SU-DHL-6 (cell line): ENCODE measurements at regions not wholly inside any gene's neighbourhood (a gene's known extent, or its start where the extent isn't known, plus 50 kb on each side); places are given as distances from the start of the nearest gene placed in this dataset.

Experiments used
- H2AFZ ChIP-seq: fragments of 200-600 bp; sonication (generic); 2 replicates; pipeline ENCODE4 v1.6.1; 2014; ENCODE audit warnings: low read depth, mild to moderate bottlenecking, moderate library complexity, mixed read lengths, antibody characterized with exemption, low read length; ENCODE audit not compliant: severe bottlenecking
- H3F3A ChIP-seq: fragments of 200-600 bp; shearing (Covaris generic); 2 replicates; pipeline ENCODE4 v1.6.0; 2016; ENCODE audit warnings: antibody characterized with exemption, mild to moderate bottlenecking; ENCODE audit not compliant: insufficient read depth
- H3K27ac ChIP-seq: fragments of 200-600 bp; sonication (generic); 2 replicates; pipeline ENCODE4 v1.5.1; 2016; ENCODE audit warnings: low read depth, mild to moderate bottlenecking, low read length, moderate library complexity, mixed read lengths
- H3K27me3 ChIP-seq: fragments of 200-600 bp; sonication (generic), shearing (Covaris generic); 2 replicates; pipeline ENCODE4 v1.6.0; 2014; ENCODE audit warnings: mild to moderate bottlenecking, low read length
- H3K36me3 ChIP-seq: fragments of 200-600 bp; sonication (generic); 2 replicates; pipeline ENCODE4 v1.6.1; 2014; ENCODE audit warnings: mild to moderate bottlenecking, low read length, mixed read lengths
- H3K4me2 ChIP-seq: fragments of 300-600, 200-600 bp; shearing (Covaris generic), sonication (generic); 2 replicates; pipeline ENCODE4 v1.6.0; 2014; ENCODE audit warnings: low read length, low read depth, mild to moderate bottlenecking; ENCODE audit not compliant: poor library complexity, severe bottlenecking
- H3K4me3 ChIP-seq: fragments of 200-600 bp; sonication (generic); 2 replicates; pipeline ENCODE4 v1.5.1; 2014; ENCODE audit warnings: antibody characterized with exemption, low read length, mild to moderate bottlenecking, mixed read lengths; ENCODE audit not compliant: insufficient read depth, poor library complexity, severe bottlenecking
- H3K79me2 ChIP-seq: fragments of 200-600 bp; sonication (generic); 2 replicates; pipeline ENCODE4 v1.6.1; 2014; ENCODE audit warnings: mild to moderate bottlenecking, low read length, moderate library complexity; ENCODE audit not compliant: insufficient read depth
- H3K9ac ChIP-seq: fragments of 200-600 bp; sonication (generic); 2 replicates; pipeline ENCODE4 v1.7.0; 2014; ENCODE audit warnings: mild to moderate bottlenecking, low read length
- H3K9me2 ChIP-seq: fragments of 200-600 bp; sonication (generic); replicated peaks from 2 replicates; pipeline ENCODE4 v1.6.1; 2014; ENCODE audit warnings: low read length; ENCODE audit not compliant: insufficient read depth
- H3K9me3 ChIP-seq: fragments of 200-600 bp; sonication (generic); 2 replicates; pipeline ENCODE4 v1.6.1; 2014; ENCODE audit warnings: low read length, mixed read lengths; ENCODE audit not compliant: insufficient read depth
- H4K20me1 ChIP-seq: fragments of 200-600 bp; sonication (generic); 2 replicates; pipeline ENCODE4 v1.6.1; 2014; ENCODE audit warnings: low read depth, mild to moderate bottlenecking, antibody characterized with exemption, low read length, moderate library complexity, mixed read lengths
- CTCF ChIP-seq: fragments of 200-600 bp; sonication (generic); IDR thresholded peaks from one replicate; pipeline ENCODE4 v1.5.1; 2017; ENCODE audit warnings: antibody characterized with exemption, mild to moderate bottlenecking, low read length, moderate library complexity; ENCODE audit not compliant: insufficient read depth, poor library complexity, severe bottlenecking
- EZH2phosphoT487 ChIP-seq: fragments of 200-600 bp; sonication (generic), shearing (Covaris generic); conservative IDR thresholded peaks from 2 replicates; pipeline ENCODE4 v1.6.1; 2018; ENCODE audit warnings: mild to moderate bottlenecking, antibody characterized with exemption, low read length, moderate library complexity, mixed read lengths

- TF ChIP-seq EZH2phosphoT487 (no peak), CTCF (no peak)
Measured at GRCh38 chr17:22463110-22463850, 771.0 kb downstream of the KCNJ18 start.

GRCh38 chr17:22464041-22464440 lies 771.7 kb downstream of the KCNJ18 start:
- Histone ChIP-seq H4K20me1 (no peaks in the 10 kb centered on the region), H3F3A (no peaks in the 10 kb centered on the region), H3K27ac (no peak overlapping the region), H3K4me3 (no peak overlapping the region), H3K9me3 (no peaks in the 10 kb centered on the region), H3K79me2 (no peaks in the 10 kb centered on the region), H3K27me3 (no peaks in the 10 kb centered on the region), H3K9me2 (no peaks in the 10 kb centered on the region), H3K36me3 (no peaks in the 10 kb centered on the region), H2AFZ (no peak overlapping the region), H3K4me2 (no peak overlapping the region), H3K9ac (no peak overlapping the region)
- TF ChIP-seq CTCF: no peak

More at GRCh38 chr17:22463110-22463850, 771.0 kb downstream of the KCNJ18 start:
- Histone ChIP-seq H3K9me3 (no peaks in the 10 kb centered on the region), H4K20me1 (no peaks in the 10 kb centered on the region), H3K27me3 (no peaks in the 10 kb centered on the region), H3F3A (no peaks in the 10 kb centered on the region), H3K9me2 (no peaks in the 10 kb centered on the region), H3K4me3 (no peak overlapping the region), H2AFZ (no peak overlapping the region), H3K4me2 (no peak overlapping the region), H3K36me3 (no peaks in the 10 kb centered on the region), H3K27ac (no peak overlapping the region), H3K9ac (no peak overlapping the region), H3K79me2 (no peaks in the 10 kb centered on the region)

- Histone ChIP-seq H2AFZ (no peak overlapping the region), H3F3A (no peaks in the 10 kb centered on the region), H3K27ac (no peak overlapping the region), H3K9me2 (no peaks in the 10 kb centered on the region), H3K27me3 (no peaks in the 10 kb centered on the region), H4K20me1 (no peaks in the 10 kb centered on the region), H3K36me3 (no peaks in the 10 kb centered on the region), H3K4me3 (no peak overlapping the region), H3K9me3 (no peaks in the 10 kb centered on the region), H3K79me2 (no peaks in the 10 kb centered on the region), H3K4me2 (no peak overlapping the region), H3K9ac (no peak overlapping the region)
- TF ChIP-seq CTCF (no peak), EZH2phosphoT487 (no peak)
Measured at GRCh38 chr17:22467720-22468119, 775.4 kb downstream of the KCNJ18 start.
